CD4-positive, alpha-beta T cell treated with Interleukin-15 for 1 hour (primary cell): ENCODE measurements at regions not wholly inside any gene's neighbourhood (a gene's known extent, or its start where the extent isn't known, plus 50 kb on each side); places are given as distances from the start of the nearest gene placed in this dataset.

Experiments
- DNase-seq: peaks from one replicate; pipeline ENCODE4 v3.0.0-alpha.2; 2020

GRCh38 chr4:77375866-77376607, 219.0 kb downstream of the CCNG2 start:
- DNase-seq = no peak

DNA sequence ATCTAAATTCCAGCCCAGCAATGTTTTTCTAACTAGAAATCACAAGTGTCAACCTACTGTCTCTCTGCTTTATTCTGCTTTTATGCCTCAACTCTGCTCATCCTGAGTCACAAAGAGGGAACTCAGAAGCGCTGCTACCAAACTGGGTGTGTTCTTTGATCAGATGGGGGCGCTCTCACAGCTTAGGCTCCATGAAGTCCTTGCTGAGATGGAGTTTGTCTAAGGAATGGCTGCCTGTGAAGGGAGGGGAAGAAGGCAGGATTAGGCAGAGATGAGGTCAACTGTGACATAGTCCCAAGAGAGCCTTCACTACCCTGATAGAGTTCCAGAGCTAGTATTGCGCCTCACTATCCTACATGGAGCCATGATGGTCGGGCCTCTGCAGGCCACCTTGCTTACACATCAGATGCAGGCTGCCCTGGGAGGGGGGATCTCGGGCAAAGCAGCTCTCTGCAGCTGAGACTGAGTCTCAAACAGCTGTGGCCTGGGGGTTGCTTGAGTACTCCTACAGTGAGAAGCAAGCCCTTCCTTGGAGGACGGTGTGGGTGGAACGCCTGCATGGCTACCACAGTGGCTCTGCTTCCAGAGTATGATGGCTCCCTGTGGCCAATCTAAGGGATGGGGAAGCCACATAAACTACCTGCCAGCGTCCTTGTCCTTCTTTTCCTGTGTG, 219.9 kb downstream of the CCNG2 start:
- no peak for DNase-seq

DNA sequence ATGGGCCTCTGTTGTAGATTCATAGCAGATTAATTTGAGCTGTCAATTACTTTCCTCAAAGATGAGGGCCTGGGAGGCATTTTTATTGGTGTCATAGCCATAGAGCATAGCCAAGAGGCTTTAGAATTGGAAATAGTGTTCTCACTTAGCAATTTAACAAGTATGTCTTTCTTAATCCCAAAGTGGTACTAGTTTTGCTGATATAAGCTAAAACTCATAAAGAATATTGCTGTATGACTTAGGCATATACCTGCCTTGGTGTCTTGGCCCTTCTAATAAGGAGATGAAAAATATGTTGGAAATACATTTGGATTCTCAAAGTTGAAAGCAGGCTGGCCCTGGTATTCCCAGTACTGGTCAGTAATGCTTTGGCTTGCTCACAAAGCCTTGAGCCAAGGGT, 221.5 kb upstream of the CXCL13 start:
- DNase-seq = no peak

DNA sequence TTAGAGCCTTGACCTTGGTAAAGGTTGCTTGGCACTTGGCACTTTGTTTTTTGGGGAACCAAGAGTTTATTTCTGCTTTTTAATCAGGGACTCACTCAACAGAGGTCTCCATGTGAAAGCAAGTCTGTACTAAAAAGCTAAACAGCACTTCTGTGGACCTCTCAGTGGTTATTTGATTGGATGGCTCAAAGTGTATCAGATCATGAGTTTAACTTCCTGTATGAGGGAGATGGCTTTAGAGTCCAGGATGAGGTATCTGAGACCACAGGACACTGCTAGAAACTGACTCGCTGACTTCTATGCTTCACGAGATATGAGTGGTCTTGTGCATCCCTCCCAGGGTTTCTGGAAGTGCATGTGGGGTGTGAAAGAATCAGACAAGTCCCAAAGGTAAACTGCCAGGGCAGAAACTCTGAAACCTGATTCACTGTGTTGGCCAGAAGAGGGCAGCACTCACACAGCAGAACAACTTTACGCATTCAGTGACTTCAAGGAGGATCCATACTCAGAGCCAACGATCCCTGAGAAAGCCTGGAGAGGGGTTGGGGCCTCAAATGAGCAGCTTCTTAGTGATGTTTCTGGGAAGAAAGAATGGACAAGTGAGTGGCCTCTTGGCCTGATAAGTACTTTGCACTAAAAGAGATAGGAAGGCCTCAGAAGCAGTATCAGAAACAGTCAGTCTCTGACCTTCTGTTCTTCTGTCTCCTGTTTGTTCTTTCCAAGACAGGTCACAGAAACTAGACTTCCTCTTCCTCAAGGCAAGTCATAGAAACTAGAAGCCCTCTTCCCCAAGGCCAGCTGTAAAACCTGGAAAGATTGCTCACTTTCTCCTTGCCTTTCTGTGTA, 220.3 kb upstream of the CXCL13 start:
- peak; percentile 39 for DNase-seq

GRCh38 chr4:77393996-77394395, 211.6 kb upstream of the CXCL13 start:
- DNase-seq = no peak

- no peak for DNase-seq
Measured at GRCh38 chr4:77395481-77395880, 210.1 kb upstream of the CXCL13 start.

- DNase-seq = no peak
Measured at GRCh38 chr4:77398256-77398655, 207.4 kb upstream of the CXCL13 start.

GRCh38 chr4:77399831-77400230, 205.8 kb upstream of the CXCL13 start:
- DNase-seq = no peak

- no peak for DNase-seq
Measured at GRCh38 chr4:77413766-77414165, 191.9 kb upstream of the CXCL13 start.

DNA sequence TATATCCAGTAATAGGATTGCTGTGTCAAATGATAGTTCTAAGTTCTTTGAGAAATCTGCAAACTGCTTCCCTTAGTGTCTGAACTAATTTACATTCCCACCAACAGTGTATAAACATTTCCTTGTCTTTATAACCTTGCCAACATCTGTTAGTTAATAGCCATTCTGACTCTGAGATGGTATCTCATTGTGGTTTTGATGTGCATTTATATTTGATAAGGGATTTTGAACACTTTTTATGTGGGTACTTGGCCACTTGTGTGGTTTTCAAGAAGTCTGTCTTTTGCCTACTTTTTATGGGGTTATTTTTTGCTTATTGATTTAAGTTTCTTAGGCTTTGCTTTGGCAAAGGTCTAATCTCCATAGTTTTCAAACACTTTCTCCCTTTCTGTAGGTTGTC, 189.9 kb upstream of the CXCL13 start:
- DNase-seq = no peak

GRCh38 chr4:77418333-77418732, 187.3 kb upstream of the CXCL13 start:
- DNase-seq = no peak

- DNase-seq = no peak
Measured at GRCh38 chr4:77430847-77431246, 174.8 kb upstream of the CXCL13 start.

GRCh38 chr4:77431546-77431945, 174.1 kb upstream of the CXCL13 start:
- DNase-seq = no peak

DNA sequence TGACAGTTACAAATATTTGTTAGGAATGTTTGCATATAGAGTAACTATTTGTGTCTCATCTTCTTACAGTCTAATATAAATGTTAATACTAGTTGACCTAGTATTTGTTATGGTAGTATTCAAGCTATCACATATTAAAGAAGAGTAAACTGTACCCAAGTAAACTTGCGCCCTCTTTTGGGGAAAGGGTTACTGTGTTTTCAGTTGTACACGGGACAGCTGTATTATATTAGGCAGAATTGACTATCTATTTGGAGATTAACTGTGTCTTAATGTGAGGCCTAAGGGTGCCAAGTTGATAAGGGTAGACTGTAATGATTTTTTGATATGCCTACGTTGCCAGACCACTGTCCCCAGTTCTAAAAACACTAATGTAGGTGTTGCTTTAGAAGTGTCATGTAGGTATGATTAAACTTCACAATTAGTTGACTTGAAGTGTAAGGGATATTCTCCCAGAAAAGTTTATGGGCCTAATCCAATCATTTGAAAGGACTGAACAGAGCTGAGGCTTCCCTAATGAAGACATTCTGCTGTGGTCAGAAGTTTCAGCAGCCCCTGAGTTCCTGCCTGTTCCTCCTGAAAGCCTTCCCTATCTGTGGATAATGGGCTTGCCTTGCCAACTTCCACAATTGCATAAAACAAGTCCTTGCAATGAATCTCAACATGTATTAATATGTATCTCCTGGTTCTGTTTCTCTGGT, 172.8 kb upstream of the CXCL13 start:
- no peak for DNase-seq

GRCh38 chr4:77433418-77433733, 172.2 kb upstream of the CXCL13 start:
- DNase-seq = no peak

DNA sequence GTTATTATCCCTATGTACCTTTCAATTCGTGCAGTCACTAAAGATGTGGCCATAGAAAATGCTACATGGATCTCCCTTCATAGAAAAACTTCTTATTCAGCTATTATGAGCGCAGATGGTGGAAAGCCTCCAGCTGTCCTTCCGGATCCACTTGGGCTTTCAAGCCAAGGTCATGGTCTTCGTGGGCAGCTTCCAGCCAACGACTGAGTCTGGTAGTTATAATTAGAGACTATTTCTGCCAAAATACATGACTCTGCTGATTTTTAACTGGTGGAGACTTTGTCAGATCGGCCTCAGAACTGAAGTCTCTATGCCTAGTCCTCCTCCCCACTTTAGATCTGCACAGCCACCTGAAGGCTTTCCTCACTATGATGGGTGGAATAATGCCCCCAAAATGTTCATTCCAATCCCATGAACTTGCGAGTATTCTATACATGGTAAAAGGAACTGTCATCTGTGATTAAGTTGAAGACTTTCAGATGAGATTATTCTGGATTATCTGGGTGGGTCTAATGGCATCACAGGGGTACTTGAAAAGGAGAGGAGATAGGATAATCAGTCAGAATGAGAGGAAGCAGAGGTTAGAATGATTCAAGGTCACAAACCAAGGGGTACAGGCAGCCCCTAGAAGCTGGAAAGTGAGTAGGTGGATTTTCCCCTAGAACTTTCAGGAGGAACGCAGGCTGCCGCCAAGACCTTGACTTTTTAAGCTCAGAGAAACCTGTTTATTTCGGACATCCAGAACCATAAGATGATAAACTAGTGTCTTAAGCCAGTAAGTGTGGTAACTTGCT, 171.1 kb upstream of the CXCL13 start:
- DNase-seq = no peak

- DNase-seq = no peak
Measured at GRCh38 chr4:77437079-77437478, 168.5 kb upstream of the CXCL13 start.

DNA sequence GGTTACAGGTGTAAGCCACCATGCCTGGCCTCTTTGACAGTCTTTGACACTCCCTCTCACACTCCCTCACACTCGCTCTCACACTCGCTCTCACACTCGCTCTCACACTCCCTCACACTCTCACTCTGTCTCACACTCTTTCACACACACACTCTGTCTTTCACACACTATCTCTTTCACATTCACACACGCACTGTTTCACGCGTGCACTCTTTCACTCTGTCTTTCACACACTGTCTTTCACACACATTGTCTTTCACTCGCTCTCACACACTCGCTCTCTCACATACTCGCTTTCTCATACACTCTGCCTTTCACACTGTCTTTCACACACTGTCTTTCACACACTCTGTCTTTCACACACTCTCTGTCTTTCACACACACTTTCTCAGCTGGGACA, 167.1 kb upstream of the CXCL13 start:
- no peak for DNase-seq

DNA sequence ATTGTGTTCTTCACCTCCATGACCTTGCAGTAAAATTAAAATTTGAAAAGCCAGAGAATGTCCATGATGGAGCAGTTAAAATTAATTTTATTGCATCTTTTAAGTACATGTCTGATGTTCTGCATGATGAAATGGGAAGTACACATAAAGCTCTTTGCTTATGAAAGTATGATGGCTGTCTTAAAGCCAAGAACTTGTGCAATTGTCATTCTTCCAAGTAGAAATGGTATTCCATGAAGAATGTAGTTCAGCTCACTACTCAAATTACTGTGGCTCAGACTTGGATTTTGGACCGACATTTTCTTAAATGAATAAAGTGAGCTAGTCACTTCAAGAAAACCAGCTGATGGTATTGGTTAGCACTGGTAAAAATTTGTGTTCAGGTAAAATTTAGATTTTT, 161.7 kb upstream of the CXCL13 start:
- DNase-seq = no peak

DNA sequence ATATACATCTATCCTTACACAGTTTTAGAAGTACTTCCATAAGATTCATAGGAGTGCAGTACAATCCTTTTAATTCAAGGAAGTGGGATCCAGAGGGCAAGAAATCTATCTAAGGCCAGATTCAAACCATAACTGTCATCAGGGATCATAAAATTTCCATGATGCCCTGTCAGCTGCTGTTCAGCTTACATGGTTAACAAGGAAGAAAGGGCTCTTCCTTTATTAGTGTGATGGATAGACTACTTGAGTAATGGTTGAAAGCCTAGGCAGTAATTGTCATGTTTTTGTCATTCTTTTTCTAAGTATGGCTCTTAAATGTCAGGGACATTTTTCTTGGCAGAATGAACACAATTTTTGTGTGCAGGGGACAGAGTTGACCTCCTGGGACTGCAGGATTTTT, 159.8 kb upstream of the CXCL13 start:
- DNase-seq = no peak

DNA sequence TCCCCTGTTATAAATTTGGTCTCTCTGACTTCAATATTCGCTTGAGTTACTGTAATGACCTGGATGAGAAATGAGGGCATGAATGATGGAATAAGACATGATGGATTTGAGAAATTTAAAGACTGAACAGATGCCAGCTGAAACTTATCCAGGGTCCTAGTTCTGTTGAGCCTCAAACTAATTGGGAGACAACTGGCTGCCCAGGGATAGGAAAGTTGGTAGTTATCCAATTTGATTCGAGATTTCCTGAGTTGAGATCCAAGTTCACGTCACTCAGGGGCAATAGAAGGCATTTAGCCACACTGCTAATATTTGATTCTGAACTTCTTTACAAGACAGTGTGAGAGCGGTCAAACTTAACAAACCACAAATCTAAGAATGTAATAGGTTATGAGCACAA, 159.0 kb upstream of the CXCL13 start:
- DNase-seq = no peak

DNA sequence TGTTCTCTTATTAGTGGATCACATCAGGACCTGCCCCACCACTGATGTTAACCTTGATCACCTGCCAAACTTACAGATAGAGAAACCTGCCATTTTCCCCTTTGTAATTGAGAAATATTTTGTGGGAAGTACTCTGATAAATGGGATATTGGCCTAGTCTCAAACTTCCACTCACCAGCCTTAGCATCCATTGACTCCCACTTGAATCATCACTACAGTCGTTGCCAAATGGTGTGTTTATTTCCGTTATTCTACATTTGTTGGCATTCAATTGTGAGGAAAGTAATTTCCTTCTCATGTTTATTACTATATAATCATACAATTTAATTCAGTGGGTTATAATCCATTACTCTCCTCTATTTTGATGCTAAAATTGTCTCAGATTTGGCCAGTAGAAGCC, 156.4 kb upstream of the CXCL13 start:
- no peak for DNase-seq

- DNase-seq = no peak
Measured at GRCh38 chr4:77450006-77450405, 155.6 kb upstream of the CXCL13 start.
